Fibroblast of skin of left quadriceps (primary cell): ENCODE measurements at regions not wholly inside any gene's neighbourhood (a gene's known extent, or its start where the extent isn't known, plus 50 kb on each side); places are given as distances from the start of the nearest gene placed in this dataset.
"Not testable (repeated sequence)": the region's sequence is repeated elsewhere in the genome, so short reads cannot be mapped to it uniquely, and the experiment has no call there.

ENCODE experiments used
- DNase-seq, 2 experiments: peaks; one replicate each; pipeline ENCODE4 v3.0.0-alpha.2; 2013; ENCODE audit warnings: low read depth in 2 of 2

- no peak for DNase-seq
Measured at GRCh38 chr5:156025656-156026055, 301.3 kb upstream of the SGCD start.

- DNase-seq, result no peak
Measured at GRCh38 chr5:156031181-156031580, 295.8 kb upstream of the SGCD start.

- DNase-seq, result peak; percentile 9 to 11
Measured at GRCh38 chr5:156036640-156037039, 290.3 kb upstream of the SGCD start.

GRCh38 chr5:156037151-156037909, 289.6 kb upstream of the SGCD start:
- no peak for DNase-seq

- DNase-seq, result no peak
Measured at GRCh38 chr5:156042726-156043125, 284.2 kb upstream of the SGCD start.

- DNase-seq, result no peak
Measured at GRCh38 chr5:156043351-156043750, 283.6 kb upstream of the SGCD start.

GRCh38 chr5:156051972-156052371, 275.0 kb upstream of the SGCD start:
- DNase-seq, result no peak

GRCh38 chr5:156052656-156053055, 274.3 kb upstream of the SGCD start:
- no peak for DNase-seq

- DNase-seq, result no peak
Measured at GRCh38 chr5:156053056-156053455, 273.9 kb upstream of the SGCD start.

GRCh38 chr5:156076912-156077311, 250.1 kb upstream of the SGCD start:
- DNase-seq, result no peak

GRCh38 chr5:156087577-156088110, 239.3 kb upstream of the SGCD start:
- DNase-seq, result no peak

GRCh38 chr5:156089955-156090940, 236.7 kb upstream of the SGCD start:
- DNase-seq, result not testable (repeated sequence)

- DNase-seq, result no peak
Measured at GRCh38 chr5:156093024-156093423, 233.9 kb upstream of the SGCD start.

- peak in 1 of 2 experiments; percentile 12 for DNase-seq
Measured at GRCh38 chr5:156094001-156094400, 233.0 kb upstream of the SGCD start.

- DNase-seq, result no peak
Measured at GRCh38 chr5:156095709-156096241, 231.2 kb upstream of the SGCD start.

GRCh38 chr5:156096259-156096658, 230.7 kb upstream of the SGCD start:
- DNase-seq, result peak; percentile 60 to 64

GRCh38 chr5:156103155-156103885, 223.6 kb upstream of the SGCD start:
- DNase-seq, result no peak

GRCh38 chr5:156109317-156110023, 217.5 kb upstream of the SGCD start:
- no peak for DNase-seq

- DNase-seq, result no peak
Measured at GRCh38 chr5:156119692-156120091, 207.3 kb upstream of the SGCD start.

GRCh38 chr5:156120777-156121176, 206.2 kb upstream of the SGCD start:
- DNase-seq, result no peak

GRCh38 chr5:156121234-156121633, 205.7 kb upstream of the SGCD start:
- no peak for DNase-seq
